Stimulated activated naive B cell treated with anti-CD40 and anti-IgM and Interleukin-4, amounts not matched to agents 10 μg/mL and 1 μg/mL and 100 μg/mL, for 72 hours (primary cell): ENCODE measurements at regions not wholly inside any gene's neighbourhood (a gene's known extent, or its start where the extent isn't known, plus 50 kb on each side); places are given as distances from the start of the nearest gene placed in this dataset.
"Not testable (repeated sequence)": the region's sequence is repeated elsewhere in the genome, so short reads cannot be mapped to it uniquely, and the experiment has no call there.

Source experiments
- ATAC-seq, 2 donors: fragments of 150-1000 bp; cut with Tn5 transposase; replicated peaks; 2 replicates each; pipeline ENCODE4 v1.10.0; 2021; ENCODE audit warnings: moderate library complexity in 1 of 2
- DNase-seq: peaks from one replicate; pipeline ENCODE4 v3.0.0; 2021
- H3K27ac Mint-ChIP-seq: one replicate; pipeline ENCODE4 v1.8.0; 2022; ENCODE audit warnings: mild to moderate bottlenecking, mixed read lengths
- H3K27me3 Mint-ChIP-seq, 2 donors: one replicate each; pipeline ENCODE4 v1.8.0; 2022; ENCODE audit warnings: mixed read lengths in 2 of 2
- H3K36me3 Mint-ChIP-seq, 2 donors: one replicate each; pipeline ENCODE4 v1.8.0; 2022; ENCODE audit warnings: mixed read lengths in 2 of 2, mild to moderate bottlenecking in 1 of 2
- H3K4me1 Mint-ChIP-seq, 2 donors: one replicate each; pipeline ENCODE4 v1.8.0; 2022; ENCODE audit warnings: mixed read lengths in 2 of 2, mild to moderate bottlenecking in 1 of 2
- H3K4me3 Mint-ChIP-seq, 2 donors: one replicate each; pipeline ENCODE4 v1.8.0; 2022; ENCODE audit warnings: mild to moderate bottlenecking in 2 of 2, mixed read lengths in 2 of 2, moderate library complexity in 1 of 2
- H3K9me3 Mint-ChIP-seq, 2 donors: one replicate each; pipeline ENCODE4 v1.8.0; 2022; ENCODE audit warnings: mixed read lengths in 2 of 2, mild to moderate bottlenecking in 1 of 2

GRCh38 chr13:20332361-20333096 lies 100.4 kb upstream of the GJB6 start:
- DNase-seq (no peak), ATAC-seq (no peak)
- Mint-ChIP-seq H3K9me3 (peaks cover under 1 to 2% of the 10 kb centered on the region in 2 donors), H3K27me3 (no peaks in the 10 kb centered on the region), H3K27ac (no peak overlapping the region), H3K4me3 (no peak overlapping the region), H3K4me1 (no peaks in the 10 kb centered on the region), H3K36me3 (no peaks in the 10 kb centered on the region)

GRCh38 chr13:20331949-20332348 lies 99.8 kb upstream of the GJB6 start:
- Mint-ChIP-seq H3K4me3 (no peak overlapping the region), H3K27me3 (peaks cover 0 to 3% of the 10 kb centered on the region in 2 donors), H3K4me1 (no peaks in the 10 kb centered on the region), H3K36me3 (no peaks in the 10 kb centered on the region), H3K9me3 (peaks cover 2 to 3% of the 10 kb centered on the region in 2 donors), H3K27ac (no peak overlapping the region)
- DNase-seq (no peak), ATAC-seq (no peak)

GRCh38 chr13:20331419-20331818 lies 99.3 kb upstream of the GJB6 start:
- H3K9me3 Mint-ChIP-seq: peaks cover 2 to 3% of the 10 kb centered on the region in 2 donors
- H3K27me3 Mint-ChIP-seq: peaks cover 0 to 8% of the 10 kb centered on the region in 2 donors
- H3K4me1 Mint-ChIP-seq: no peaks in the 10 kb centered on the region
- H3K4me3 Mint-ChIP-seq: no peak overlapping the region
- no peak overlapping the region for H3K27ac Mint-ChIP-seq
- ATAC-seq (no peak), DNase-seq (no peak)
- H3K36me3 Mint-ChIP-seq: no peaks in the 10 kb centered on the region

GRCh38 chr13:20326809-20327208 lies 94.7 kb upstream of the GJB6 start:
- peaks cover 0 to 3% of the 10 kb centered on the region in 2 donors for H3K36me3 Mint-ChIP-seq
- peaks cover 12 to 18% of the 10 kb centered on the region in 2 donors for H3K9me3 Mint-ChIP-seq
- no peak for DNase-seq
- peaks cover 0 to 9% of the 10 kb centered on the region in 2 donors for H3K27me3 Mint-ChIP-seq
- no peak for ATAC-seq
- H3K4me3 Mint-ChIP-seq: no peak overlapping the region
- H3K27ac Mint-ChIP-seq: no peak overlapping the region
- no peaks in the 10 kb centered on the region for H3K4me1 Mint-ChIP-seq

- Mint-ChIP-seq H3K9me3 (peaks cover 12 to 18% of the 10 kb centered on the region in 2 donors), H3K27me3 (peaks cover 3 to 11% of the 10 kb centered on the region in 2 donors)
These were observed 94.2 kb upstream of the GJB6 start for GRCh38 chr13:20326276-20326675.

GRCh38 chr13:20320885-20321284 lies 88.8 kb upstream of the GJB6 start:
- Mint-ChIP-seq H3K27ac (no peak overlapping the region), H3K27me3 (peaks cover 9 to 16% of the 10 kb centered on the region in 2 donors), H3K9me3 (peaks cover 9 to 15% of the 10 kb centered on the region in 2 donors), H3K36me3 (peaks cover 0 to 3% of the 10 kb centered on the region in 2 donors), H3K4me3 (no peak overlapping the region), H3K4me1 (peaks cover 0 to 1% of the 10 kb centered on the region in 2 donors)
- no peak for DNase-seq
- no peak for ATAC-seq

More at GRCh38 chr13:20326276-20326675, 94.2 kb upstream of the GJB6 start:
- DNase-seq (no peak), ATAC-seq (no peak)
- Mint-ChIP-seq H3K4me3 (no peak overlapping the region), H3K36me3 (peaks cover 0 to 3% of the 10 kb centered on the region in 2 donors), H3K27ac (no peak overlapping the region), H3K4me1 (no peaks in the 10 kb centered on the region)

GRCh38 chr13:20313896-20314295 lies 81.8 kb upstream of the GJB6 start:
- Mint-ChIP-seq H3K4me1 (no peaks in the 10 kb centered on the region), H3K27me3 (peaks cover 0 to under 1% of the 10 kb centered on the region in 2 donors), H3K4me3 (no peak overlapping the region), H3K27ac (no peak overlapping the region), H3K36me3 (no peaks in the 10 kb centered on the region), H3K9me3 (no peaks in the 10 kb centered on the region)
- no peak for DNase-seq
- ATAC-seq: no peak

- no peak overlapping the region for H3K4me3 Mint-ChIP-seq
- no peaks in the 10 kb centered on the region for H3K4me1 Mint-ChIP-seq
- no peak overlapping the region for H3K27ac Mint-ChIP-seq
- DNase-seq: no peak
- peaks cover 6% of the 10 kb centered on the region in 2 donors for H3K27me3 Mint-ChIP-seq
- no peak for ATAC-seq
- H3K36me3 Mint-ChIP-seq: peaks cover 0 to 1% of the 10 kb centered on the region in 2 donors
- peaks cover 6 to 7% of the 10 kb centered on the region in 2 donors for H3K9me3 Mint-ChIP-seq
These were observed 80.2 kb upstream of the GJB6 start for GRCh38 chr13:20312292-20312691.

GRCh38 chr13:20311596-20311995 lies 79.5 kb upstream of the GJB6 start:
- Mint-ChIP-seq H3K4me1 (no peaks in the 10 kb centered on the region), H3K4me3 (no peak overlapping the region), H3K27me3 (peaks cover 7 to 9% of the 10 kb centered on the region in 2 donors), H3K36me3 (peaks cover 0 to 3% of the 10 kb centered on the region in 2 donors), H3K27ac (no peak overlapping the region), H3K9me3 (peaks cover 7 to 9% of the 10 kb centered on the region in 2 donors)
- DNase-seq (no peak), ATAC-seq (no peak)

- peaks cover 7 to 9% of the 10 kb centered on the region in 2 donors for H3K9me3 Mint-ChIP-seq
These were observed 78.9 kb upstream of the GJB6 start for GRCh38 chr13:20311022-20311421.

GRCh38 chr13:20306039-20306438 lies 73.9 kb upstream of the GJB6 start:
- Mint-ChIP-seq H3K27ac (no peak overlapping the region), H3K36me3 (peaks cover 0 to 3% of the 10 kb centered on the region in 2 donors), H3K9me3 (peaks cover 7 to 9% of the 10 kb centered on the region in 2 donors), H3K4me3 (no peak overlapping the region), H3K4me1 (peaks cover 0 to 2% of the 10 kb centered on the region in 2 donors), H3K27me3 (peaks cover 34 to 49% of the 10 kb centered on the region in 2 donors)
- DNase-seq (no peak), ATAC-seq (no peak)

More at GRCh38 chr13:20311022-20311421, 78.9 kb upstream of the GJB6 start:
- Mint-ChIP-seq H3K4me1 (no peaks in the 10 kb centered on the region), H3K27ac (no peak overlapping the region), H3K36me3 (peaks cover 0 to 3% of the 10 kb centered on the region in 2 donors), H3K4me3 (no peak overlapping the region), H3K27me3 (peaks cover 9 to 12% of the 10 kb centered on the region in 2 donors)
- ATAC-seq (no peak), DNase-seq (no peak)

GRCh38 chr13:20305587-20305986 lies 73.5 kb upstream of the GJB6 start:
- Mint-ChIP-seq H3K36me3 (peaks cover 0 to 3% of the 10 kb centered on the region in 2 donors), H3K9me3 (peaks cover 7 to 9% of the 10 kb centered on the region in 2 donors), H3K4me1 (peaks cover 0 to 2% of the 10 kb centered on the region in 2 donors), H3K27me3 (peaks cover 36 to 54% of the 10 kb centered on the region in 2 donors), H3K4me3 (no peak overlapping the region), H3K27ac (no peak overlapping the region)
- ATAC-seq (no peak), DNase-seq (no peak)

- not testable (repeated sequence) for H3K4me3 Mint-ChIP-seq, DNase-seq, ATAC-seq, H3K36me3 Mint-ChIP-seq, H3K27ac Mint-ChIP-seq, H3K9me3 Mint-ChIP-seq, H3K4me1 Mint-ChIP-seq
- peaks cover 49 to 69% of the 10 kb centered on the region in 2 donors for H3K27me3 Mint-ChIP-seq
These were observed 71.9 kb upstream of the GJB6 start for GRCh38 chr13:20304061-20304460.

- Mint-ChIP-seq H3K4me3 (no peak overlapping the region), H3K9me3 (peaks cover 7 to 9% of the 10 kb centered on the region in 2 donors), H3K27me3 (peaks cover 52 to 71% of the 10 kb centered on the region in 2 donors), H3K4me1 (peaks cover 0 to 2% of the 10 kb centered on the region in 2 donors), H3K36me3 (peaks cover 0 to 3% of the 10 kb centered on the region in 2 donors), H3K27ac (no peak overlapping the region)
- no peak for DNase-seq
- no peak for ATAC-seq
These were observed 71.5 kb upstream of the GJB6 start for GRCh38 chr13:20303636-20304035.
